Ecto neural progenitor cell (in vitro differentiated cells): ENCODE measurements at regions not wholly inside any gene's neighbourhood (a gene's known extent, or its start where the extent isn't known, plus 50 kb on each side); places are given as distances from the start of the nearest gene placed in this dataset.

Experiments
- DNase-seq: peaks from one replicate; pipeline ENCODE4 v3.0.0-alpha.2; 2018; ENCODE audit warnings: low spot score

DNA sequence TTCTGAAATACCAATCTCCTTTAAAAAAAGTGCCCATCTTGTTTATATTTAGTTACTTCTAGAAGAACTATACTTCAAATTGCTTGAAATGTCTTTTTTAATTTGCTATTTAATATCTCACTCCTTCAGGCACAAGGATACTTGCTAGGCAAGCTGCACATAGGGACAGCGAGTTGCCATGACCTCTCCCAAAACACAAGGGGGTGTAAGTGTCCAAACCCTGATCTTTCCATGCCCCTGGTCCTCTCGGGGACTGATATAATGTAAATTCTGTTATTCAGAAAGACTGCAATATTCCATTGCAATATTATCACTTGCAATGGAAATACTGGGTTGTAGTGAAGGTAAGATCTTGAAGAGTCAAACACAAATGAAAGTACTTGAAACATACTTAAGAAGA, 480.4 kb downstream of the CETN3 start:
- no peak for DNase-seq

DNA sequence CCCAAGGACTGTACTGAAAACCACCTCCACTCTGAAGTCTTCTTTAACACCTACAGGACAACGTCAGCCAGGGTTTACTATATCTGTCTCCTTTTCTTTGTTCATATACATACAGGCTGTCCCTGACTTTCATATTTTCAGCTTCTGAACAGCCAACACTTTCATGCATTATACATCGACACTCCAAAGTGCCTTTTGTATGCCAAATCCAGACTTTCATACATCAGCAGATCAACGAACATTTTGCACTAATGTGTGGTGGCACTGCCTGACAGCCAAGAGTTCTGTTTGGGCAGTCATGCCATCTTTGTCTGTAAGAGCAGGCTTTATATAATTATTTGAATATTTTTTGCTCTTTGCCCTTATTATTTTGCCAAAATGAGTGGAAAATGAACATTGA, 487.4 kb downstream of the CETN3 start:
- no peak for DNase-seq

DNA sequence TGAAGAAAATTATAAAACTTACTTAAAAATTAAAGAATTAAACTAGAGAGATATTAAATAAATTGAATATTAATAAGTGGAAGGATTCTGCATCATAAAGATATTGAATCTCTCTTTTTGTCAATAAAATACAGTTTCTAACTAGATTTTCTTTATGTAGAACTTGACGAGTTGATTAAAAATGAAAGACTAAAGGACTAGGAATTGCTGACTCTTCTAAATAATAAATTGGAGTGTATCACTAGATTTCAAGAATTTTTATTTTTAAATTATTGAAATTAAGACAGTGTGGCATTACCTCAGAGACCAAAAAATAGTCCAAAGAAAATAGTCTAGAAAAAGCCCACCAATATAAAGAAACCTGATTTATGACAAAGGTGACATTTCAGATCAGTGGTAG, 492.4 kb downstream of the CETN3 start:
- no peak for DNase-seq

DNA sequence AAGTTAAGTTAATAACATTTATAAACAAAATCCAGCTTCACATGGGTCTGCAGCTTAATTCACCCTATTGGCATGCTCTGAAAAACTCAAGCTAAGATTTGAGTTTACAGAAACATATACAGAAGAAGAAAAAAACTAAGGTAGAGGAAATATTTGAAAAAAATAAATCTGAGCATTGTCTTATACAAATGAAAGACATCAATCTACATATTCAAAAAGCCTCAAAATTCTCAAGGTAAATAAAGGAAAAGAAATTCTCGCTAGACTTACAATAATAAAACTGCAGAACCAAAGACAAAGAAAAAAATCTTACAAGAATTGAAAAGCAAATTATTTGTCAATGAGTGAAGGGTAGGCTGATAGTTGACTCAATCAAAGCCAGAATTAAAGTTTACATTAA, 493.4 kb downstream of the CETN3 start:
- no peak for DNase-seq

DNA sequence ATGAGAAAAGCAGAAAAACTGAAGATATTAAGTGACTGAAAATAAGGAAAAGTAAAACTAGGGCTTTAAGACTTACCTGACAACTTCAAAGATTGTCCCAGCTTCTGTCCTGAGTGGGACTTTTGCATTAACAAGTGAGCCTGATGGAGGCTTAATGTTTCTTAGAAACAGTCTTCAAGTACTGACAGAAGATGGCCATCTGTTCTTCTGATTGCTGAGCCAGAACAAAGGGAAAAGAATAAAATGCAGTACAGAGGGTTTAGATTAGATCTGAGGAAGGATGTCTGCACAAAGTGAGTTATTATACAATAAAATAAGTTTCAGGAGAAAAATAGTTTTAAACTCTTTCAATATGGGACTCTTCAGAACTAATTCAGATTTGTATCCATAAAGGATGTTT, 500.7 kb downstream of the CETN3 start:
- no peak for DNase-seq

DNA sequence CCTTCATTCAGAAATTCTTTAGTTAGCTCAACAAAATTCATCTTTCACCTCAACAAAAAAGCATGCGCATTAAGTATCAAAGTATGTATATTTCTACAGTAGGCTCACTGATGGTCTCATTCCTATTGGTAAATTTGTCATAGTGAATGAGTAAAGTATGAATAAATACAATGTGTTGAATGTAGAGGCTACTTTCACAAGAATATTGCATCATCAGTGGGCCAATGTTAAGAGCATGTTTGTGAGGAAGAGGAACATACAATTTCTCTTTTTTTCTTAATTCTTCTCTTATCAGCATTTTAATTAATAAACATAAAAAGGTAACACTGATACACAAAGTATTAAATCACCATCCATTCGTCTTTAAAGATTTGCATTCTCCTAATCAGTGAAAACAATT, 505.1 kb downstream of the CETN3 start:
- no peak for DNase-seq

DNA sequence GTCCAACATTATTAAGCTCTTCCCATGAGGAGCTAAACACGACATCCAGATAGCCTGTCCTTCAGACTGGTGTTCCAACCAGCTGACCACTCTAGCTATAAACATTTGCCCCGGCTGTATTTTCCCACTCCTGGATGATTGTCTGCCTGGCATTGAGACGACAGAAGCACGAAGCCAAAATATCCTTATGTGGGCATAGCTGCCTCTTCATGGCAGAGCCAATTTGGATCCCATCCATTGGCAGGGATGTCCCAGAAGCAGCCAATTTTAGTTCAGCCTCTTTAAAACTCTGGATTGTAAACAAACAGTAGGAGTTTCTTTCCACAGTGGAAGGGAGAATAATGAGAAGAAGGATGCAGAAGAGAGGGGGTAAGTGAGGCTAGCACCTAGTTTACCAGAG, 507.6 kb downstream of the CETN3 start:
- DNase-seq: no peak

DNA sequence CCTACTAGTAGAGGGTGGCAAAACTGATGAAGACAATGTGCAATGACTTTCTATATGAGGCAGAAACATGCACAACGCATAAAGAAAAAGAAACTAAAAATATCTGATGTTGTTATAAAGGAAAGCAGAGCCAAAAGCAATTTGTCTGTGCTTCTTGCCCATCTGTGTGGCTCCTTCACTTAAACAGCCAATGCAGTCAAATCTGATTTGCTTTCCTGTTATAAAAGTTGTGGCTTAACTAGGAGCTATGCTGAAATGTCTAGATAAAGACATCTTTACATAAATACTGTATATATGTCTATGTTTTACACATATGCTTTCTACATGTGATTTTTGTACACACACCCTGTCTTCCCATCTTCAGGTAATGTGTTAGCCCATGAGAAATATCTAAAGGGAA, 508.2 kb downstream of the CETN3 start:
- DNase-seq: no peak

DNA sequence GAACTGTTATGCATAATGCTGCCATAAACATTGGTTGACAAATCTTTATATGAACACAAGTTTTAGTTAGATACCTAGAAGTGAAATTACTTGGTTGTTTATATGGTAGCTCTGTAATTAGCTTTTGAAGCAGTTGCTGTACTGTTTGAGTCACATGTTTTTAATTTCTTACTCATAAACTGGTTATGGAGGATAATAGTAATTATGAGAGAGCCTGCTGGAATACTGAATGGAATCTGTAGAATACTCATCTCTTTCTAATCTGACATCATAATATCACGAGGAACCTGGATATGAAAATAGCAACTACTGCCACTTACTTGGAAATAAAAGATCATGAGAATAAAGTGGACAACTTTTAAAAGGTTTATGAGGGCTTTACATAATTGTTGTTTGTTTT, 509.2 kb downstream of the CETN3 start:
- no peak for DNase-seq

DNA sequence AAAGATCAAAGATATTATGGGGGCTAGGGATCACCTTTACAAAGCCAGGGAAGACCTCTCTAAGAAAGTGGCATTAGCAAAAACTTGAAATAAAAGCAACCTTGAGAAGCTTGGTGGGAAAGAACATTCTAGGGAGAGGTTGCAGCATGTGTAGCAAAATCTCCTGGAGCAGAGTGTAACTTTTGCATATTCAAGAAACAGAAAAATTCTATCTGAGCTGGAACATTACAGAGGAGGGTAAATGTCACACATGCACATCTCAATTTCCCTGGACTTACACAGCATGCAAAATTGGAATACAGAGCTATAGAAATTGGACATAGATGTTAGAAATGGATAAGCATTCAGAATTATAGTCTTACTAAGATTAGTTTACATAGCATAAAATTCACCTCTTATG, 510.0 kb downstream of the CETN3 start:
- DNase-seq: no peak

DNA sequence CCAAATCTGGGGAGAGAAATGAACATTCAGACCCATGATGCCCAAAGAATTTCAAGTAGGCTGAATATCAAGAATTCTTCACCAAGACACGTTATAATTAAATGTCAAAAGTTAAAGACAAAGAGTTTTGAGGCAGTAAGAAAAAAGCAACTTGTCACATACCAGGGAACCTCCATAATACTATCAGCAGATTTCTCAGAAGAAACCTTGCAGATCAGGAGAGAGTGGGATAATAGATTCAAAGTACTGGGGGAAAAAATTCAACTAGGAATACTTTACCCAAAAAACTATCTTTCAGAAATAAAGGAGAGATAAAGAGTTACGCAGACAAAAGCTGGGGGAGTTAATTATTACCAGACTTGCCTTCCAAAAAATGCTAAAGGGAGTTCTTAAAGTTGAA, 516.0 kb downstream of the CETN3 start:
- DNase-seq: no peak

DNA sequence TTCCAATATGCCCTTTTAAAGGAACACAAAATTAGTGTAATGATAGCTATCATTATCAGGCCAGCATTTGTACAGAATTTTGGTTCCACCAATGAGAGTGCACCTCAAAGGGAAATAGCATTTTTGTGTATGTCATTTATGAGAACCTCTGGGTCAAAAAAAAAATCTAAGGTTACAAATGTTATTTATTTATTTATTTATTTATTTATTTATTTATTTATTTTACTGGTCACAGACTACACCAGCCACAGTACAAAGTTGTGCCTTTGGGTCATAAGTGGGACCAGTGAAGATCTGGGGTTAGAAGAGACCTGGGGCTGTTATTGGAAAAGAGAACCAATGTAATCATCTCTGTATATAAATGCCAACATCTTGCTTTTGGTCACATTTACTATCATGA, 523.9 kb downstream of the CETN3 start:
- DNase-seq: no peak

DNA sequence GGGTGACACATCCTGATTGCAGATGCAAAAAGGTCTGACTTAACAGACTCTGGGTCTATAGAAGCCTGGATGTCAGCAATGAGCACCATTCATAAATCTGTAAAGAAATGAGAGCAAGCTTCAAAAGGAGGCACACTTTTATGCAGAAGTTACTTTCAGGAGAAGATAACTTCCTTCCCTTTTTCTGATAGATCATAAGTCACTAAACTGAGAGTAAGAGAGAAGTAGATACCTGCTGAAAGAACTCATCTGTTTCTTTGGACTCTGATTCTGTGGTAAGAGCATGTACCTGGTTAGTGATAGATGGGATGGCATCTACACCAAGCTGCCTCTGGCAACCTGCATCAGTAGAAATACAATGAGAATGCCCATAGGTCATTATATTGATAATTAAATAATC, 525.6 kb downstream of the CETN3 start:
- no peak for DNase-seq

DNA sequence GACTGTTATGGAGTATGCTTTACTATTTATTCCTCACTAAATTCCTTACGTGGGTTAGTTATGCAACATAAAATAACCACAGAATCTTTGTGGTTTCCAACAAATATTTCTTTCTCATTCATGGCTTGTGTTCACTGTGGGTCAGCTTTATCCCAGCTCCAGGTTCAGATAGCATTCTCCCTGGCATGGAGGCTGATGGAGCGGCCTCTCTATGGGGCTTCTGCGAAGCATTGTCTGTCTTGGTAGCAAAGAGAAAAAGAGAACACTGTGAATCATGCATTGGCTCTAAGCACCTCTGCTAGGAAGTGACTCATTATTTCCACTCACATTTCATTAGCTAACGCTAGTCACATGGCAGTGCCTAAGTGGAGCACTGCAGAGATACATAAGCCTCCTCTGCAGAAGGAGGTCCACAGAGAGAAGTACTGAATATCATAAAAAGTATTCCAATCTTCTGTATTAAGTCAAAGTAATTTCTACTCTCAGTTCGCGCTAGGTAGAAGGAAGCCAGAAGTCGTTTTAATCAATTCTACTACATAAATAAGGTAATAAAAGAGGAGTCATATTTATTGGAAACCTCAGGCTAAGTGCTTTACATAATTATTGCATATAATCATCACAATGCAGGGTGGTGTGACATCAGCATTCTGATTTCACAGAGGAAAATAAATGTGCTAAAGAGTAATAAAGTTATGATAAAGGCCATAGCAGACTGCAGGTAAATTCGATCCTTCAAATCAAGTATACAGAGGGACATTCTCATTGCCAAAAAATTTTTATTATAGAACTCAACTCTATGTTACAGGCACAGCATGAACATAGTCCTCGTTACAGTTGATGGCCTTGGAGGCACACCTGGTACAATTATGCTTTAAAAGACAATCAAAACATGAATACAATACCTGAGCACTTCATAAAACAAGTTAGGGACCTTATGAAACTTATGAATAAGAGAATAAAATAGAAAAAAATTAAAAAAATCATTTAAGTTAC, 531.1 kb downstream of the CETN3 start:
- DNase-seq: no peak

DNA sequence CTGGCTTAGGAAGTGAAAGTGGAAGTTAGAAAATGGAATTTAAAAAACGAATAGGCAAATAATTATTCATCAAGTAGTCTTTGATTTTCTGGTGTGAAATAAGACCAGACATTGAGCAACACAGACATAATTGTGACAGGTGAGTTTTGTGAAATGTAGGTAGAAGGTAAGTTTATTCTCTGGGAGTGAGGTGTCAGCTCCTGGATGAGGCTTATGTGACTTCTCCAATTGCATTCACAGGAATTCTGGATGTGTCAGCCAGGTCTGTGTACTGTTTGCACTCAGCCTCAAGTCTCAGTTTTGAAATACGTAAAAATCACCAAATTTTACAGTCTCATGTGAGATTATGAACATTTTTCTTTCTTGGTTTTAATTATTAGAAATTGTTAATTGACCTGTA, 537.6 kb downstream of the CETN3 start:
- DNase-seq: no peak

DNA sequence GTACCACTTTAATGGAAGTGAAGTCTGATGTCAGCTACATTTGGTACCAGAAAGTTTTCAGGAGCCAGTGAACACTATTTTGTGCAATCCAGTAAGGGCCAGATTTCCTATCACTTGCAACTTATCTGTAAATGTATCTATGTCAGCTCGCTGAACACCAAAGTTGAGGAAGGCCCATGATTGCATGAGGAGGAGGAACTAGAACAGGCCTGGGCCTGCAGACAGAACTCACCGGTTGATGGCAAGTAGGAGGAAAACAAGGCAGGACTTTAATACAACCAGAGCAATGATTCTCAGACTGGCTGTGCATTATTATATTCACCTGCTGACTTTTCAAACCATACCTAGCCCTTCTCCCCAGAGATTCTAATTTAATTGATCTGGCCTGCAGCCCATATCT, 540.2 kb downstream of the CETN3 start:
- no peak for DNase-seq

DNA sequence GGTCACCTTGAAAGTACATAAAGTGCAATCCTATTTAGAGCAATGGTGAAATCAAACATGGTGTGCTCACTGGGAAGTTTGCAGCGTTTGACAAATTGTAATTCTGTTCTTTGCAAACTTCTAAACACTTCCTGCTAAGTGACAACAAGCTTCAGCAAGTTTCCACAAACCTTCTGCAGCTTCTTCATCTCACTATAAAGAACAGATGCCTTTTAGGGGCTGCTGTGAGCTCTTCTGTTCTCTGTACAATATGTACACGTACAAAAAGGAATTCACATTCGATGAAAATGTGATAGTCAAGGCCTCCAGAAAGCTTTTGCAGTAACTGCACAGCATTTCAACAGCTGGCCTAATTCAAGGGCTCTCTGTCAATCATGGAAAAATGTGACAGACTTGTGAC, 543.1 kb downstream of the CETN3 start:
- DNase-seq: no peak

DNA sequence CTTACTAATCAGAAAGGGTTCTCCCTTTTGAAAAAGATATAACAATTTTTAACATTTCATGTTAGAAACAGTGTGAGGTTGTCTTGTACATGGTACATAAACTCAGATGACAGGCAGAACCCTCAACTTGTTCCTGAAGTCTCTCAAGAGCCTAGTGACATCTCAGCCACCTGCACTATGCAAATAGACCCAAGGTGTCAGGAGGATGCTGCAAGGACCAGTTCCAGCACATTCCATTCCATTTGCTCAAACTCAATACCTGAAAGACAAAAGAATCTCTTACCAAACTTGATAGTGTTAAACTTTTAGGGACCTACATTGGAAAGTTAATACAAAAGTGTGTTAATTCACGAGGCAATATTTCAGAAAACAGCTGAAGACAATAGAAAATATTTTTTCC, 544.6 kb downstream of the CETN3 start:
- DNase-seq: no peak

DNA sequence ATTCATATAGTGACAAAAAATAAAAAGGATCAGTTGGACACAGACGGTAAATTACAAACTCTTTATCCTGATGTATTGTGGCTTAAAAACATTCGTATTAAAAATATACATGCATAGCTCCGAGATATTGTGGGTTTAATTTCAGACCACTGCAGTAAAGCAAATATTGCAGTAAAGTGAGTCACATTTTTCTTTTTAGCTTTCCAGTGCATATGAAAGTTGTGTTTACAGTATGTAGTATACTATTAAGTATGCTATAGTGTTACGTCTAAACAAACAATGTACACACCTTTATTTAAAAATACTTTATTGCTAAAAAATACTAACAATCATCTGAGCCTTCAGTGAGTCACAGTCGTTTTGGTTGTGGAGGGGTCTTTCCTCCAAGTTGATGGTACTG, 551.8 kb downstream of the CETN3 start:
- DNase-seq: no peak

DNA sequence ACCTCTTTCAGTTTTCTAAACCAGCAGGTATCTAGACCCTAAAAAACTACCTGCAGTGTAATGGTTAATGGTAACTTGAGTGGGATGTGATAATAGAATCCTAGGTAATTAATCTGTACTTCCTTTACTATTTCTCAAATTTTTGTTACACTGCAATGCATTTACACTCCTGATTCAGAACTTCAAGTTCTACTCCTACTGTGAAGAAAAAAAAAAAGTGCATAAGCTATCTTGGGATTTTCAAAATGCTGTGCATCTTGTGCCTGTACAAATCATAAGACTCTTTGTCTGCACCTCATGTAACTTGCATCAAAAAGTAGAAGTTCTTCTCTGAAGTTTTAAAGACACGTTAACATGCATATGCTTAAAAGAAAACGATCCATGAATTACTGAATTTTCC, 554.1 kb downstream of the CETN3 start:
- no peak for DNase-seq

DNA sequence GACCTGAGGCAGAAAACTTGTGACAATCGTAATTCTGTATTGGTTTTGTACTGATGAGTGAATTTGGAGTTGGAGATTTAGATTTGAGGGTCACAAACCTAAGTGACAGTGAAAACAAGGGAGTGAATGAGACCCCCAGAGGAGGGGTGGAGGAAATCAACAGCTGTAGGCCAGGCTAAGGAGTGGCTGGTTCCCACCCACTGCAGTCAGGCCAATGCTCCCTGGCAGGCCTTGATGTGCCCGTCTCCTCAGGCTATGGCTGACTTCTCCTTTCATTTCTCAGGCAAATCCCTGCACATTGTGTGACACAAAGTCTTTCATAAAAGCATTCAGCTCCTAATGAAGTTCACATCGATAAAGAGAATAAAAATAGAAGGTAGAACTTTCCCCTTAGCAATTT, 557.6 kb downstream of the CETN3 start:
- no peak for DNase-seq

DNA sequence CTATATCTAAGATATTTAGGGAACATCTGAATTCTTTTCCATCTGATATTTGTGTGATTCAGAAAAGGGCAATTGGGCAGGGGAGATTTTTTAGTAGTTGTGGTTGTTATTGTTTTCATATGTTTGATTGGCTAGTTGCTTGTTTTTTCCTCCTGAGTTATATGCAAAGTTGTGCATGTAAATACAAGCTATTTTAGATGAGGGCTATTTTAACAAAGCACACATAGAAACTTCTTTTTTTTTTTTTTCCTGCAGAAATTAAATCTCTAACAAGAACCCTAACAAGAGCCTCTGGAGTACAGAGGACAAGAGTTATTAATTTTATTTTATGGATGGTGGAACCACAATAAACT, 559.1 kb downstream of the CETN3 start:
- no peak for DNase-seq

DNA sequence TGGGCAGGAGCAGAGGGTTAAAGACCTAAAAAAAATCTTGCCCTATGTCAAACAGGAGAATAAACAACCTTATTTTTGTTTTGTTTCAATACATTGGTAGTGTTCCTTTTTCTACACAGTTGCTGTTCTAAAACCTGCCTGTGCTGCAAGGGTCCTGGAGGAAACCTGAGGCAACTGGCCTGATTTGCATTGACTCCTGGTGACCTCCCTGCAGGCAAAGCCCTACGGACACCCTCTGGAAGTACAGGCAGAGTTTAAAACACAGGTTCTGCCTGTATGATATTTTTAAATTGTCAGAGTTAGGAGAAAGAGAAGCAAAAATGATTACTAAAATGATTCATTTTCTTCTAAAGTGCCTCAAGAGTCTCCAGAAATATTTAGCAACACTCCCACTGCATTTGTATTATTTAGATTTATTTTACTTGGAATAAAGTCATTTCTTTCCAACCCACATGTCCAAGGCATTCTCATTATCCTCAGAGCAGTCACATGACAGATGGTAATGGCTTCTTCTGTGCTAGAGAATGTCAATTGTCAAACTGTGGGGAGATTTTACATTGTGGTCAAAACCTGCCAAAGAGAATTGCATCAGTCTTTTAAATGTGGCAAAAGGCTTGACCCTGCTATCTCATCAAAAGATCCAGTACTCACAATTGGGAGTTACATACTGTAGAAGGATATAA, 559.6 kb downstream of the CETN3 start:
- DNase-seq: no peak

DNA sequence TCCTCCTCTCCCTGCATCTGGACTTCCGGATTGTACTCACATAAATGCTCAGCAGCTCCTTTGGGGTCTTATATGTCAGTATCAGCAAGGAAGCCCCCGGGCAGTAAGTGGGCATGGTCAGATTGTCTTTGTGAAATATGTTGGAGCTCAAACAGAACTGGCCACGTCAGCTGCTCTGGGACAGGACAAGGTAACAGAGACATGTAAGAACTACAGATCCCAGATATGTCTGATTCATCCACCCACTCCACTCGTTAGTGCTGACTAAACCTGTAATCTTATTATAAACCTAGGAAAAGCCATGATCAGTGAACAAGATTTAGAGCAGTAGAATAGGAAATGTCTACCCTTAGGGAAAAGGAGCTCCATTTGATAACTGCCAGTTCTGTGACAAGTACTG, 561.8 kb downstream of the CETN3 start:
- DNase-seq: no peak
